Endodermal cell (in vitro differentiated cells): ENCODE measurements at regions not wholly inside any gene's neighbourhood (a gene's known extent, or its start where the extent isn't known, plus 50 kb on each side); places are given as distances from the start of the nearest gene placed in this dataset.

Experiments used
- DNase-seq: peaks from one replicate; pipeline ENCODE4 v3.0.0-alpha.2; 2017
- H3K27ac ChIP-seq: 2 replicates; pipeline ENCODE4 v1.5.1; 2013; ENCODE audit warnings: mild to moderate bottlenecking, low read depth, low read length, moderate library complexity
- H3K27me3 ChIP-seq: 2 replicates; pipeline ENCODE4 v1.6.1; 2013; ENCODE audit warnings: mild to moderate bottlenecking, low read length, moderate library complexity; ENCODE audit not compliant: insufficient read depth, control insufficient read depth, poor library complexity, severe bottlenecking
- H3K36me3 ChIP-seq: 2 replicates; pipeline ENCODE4 v1.7.0; 2013; ENCODE audit warnings: mild to moderate bottlenecking, low read length, moderate library complexity; ENCODE audit not compliant: control insufficient read depth, insufficient read depth
- H3K4me1 ChIP-seq: one replicate; pipeline ENCODE4 v1.7.0; 2013; ENCODE audit warnings: low read length; ENCODE audit not compliant: control insufficient read depth, insufficient read depth
- H3K4me3 ChIP-seq: 2 replicates; pipeline ENCODE4 v1.5.1; 2013; ENCODE audit warnings: mild to moderate bottlenecking, low read length, moderate library complexity
- H3K9ac ChIP-seq: 2 replicates; pipeline ENCODE4 v1.6.1; 2013; ENCODE audit warnings: mild to moderate bottlenecking, low read length, moderate library complexity; ENCODE audit not compliant: poor library complexity, severe bottlenecking; ENCODE audit errors: extremely low read depth
- H3K9me3 ChIP-seq: 2 replicates; pipeline ENCODE4 v1.6.1; 2013; ENCODE audit warnings: mild to moderate bottlenecking, low read length, moderate library complexity; ENCODE audit not compliant: control insufficient read depth
- H3K27ac Mint-ChIP-seq: 2 replicates; pipeline ENCODE4 v1.8.0; 2020; ENCODE audit warnings: mixed read lengths
- H3K27me3 Mint-ChIP-seq: 2 replicates; pipeline ENCODE4 v1.8.0; 2021; ENCODE audit warnings: mild to moderate bottlenecking, mixed read lengths; ENCODE audit not compliant: insufficient read depth
- H3K36me3 Mint-ChIP-seq: 2 replicates; pipeline ENCODE4 v1.8.0; 2020; ENCODE audit warnings: low read depth, mixed read lengths
- H3K4me1 Mint-ChIP-seq: 2 replicates; pipeline ENCODE4 v1.8.0; 2020; ENCODE audit warnings: mixed read lengths
- H3K4me3 Mint-ChIP-seq: 2 replicates; pipeline ENCODE4 v1.8.0; 2020; ENCODE audit warnings: mild to moderate bottlenecking, moderate library complexity, mixed read lengths
- H3K9me3 Mint-ChIP-seq: 2 replicates; pipeline ENCODE4 v1.8.0; 2020; ENCODE audit warnings: mild to moderate bottlenecking, mixed read lengths
- WGBS, 2 experiments: methylation state at CpG; one replicate each; pipeline versions ENCODE4 v1.1.5 to v1.1.7; 2013; ENCODE audit warnings: missing lambda C conversion rate in 2 of 2, mixed read lengths in 1 of 2; ENCODE audit not compliant: insufficient coverage in 1 of 2, insufficient read length in 1 of 2; 5-methylcytosine and 5-hydroxymethylcytosine counted together
- TF ChIP-seq, protein P1 (sequence below): fragments of 200-600 bp; sonication (generic); conservative IDR thresholded peaks from 2 replicates; pipeline ENCODE4 v1.5.0; 2021; ENCODE audit warnings: antibody characterized with exemption, mild to moderate bottlenecking

DNA sequence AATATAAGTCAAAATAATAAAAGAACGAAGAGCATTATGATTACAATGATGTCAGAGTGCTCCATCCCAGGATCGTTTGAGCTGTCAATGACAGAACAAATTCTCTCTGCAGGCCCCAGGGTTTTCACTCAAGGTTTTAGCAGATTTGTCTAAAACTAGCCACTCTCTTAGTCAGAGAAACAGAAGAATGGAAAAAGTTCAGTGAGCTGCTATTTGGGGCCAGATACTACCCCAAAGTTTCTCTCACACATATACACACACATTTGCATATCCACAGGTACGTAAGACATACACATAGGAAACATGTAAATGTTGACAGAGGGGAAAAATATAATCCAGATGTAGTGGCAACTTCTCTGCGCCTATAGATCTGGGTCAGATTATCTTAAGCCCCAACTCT lies 76.3 kb upstream of the SEMA6A start:
- H3K36me3 ChIP-seq: no peaks in the 10 kb centered on the region
- H3K4me1 Mint-ChIP-seq: peaks cover 43% of the 10 kb centered on the region
- no peak overlapping the region for H3K27ac Mint-ChIP-seq
- H3K4me3 Mint-ChIP-seq: no peak overlapping the region
- DNase-seq: no peak
- H3K9me3 ChIP-seq: no peaks in the 10 kb centered on the region
- H3K4me1 ChIP-seq: peaks cover 4% of the 10 kb centered on the region
- H3K4me3 ChIP-seq: no peak overlapping the region
- no peak overlapping the region for H3K9ac ChIP-seq
- no peaks in the 10 kb centered on the region for H3K36me3 Mint-ChIP-seq
- H3K27ac ChIP-seq: no peak overlapping the region
- H3K9me3 Mint-ChIP-seq: no peaks in the 10 kb centered on the region
- H3K27me3 ChIP-seq: no peaks in the 10 kb centered on the region
- WGBS, 2 experiments: 89 to 92% methylated on average over 4 of the region's 4 CpGs
- TF ChIP-seq, protein P1, sequence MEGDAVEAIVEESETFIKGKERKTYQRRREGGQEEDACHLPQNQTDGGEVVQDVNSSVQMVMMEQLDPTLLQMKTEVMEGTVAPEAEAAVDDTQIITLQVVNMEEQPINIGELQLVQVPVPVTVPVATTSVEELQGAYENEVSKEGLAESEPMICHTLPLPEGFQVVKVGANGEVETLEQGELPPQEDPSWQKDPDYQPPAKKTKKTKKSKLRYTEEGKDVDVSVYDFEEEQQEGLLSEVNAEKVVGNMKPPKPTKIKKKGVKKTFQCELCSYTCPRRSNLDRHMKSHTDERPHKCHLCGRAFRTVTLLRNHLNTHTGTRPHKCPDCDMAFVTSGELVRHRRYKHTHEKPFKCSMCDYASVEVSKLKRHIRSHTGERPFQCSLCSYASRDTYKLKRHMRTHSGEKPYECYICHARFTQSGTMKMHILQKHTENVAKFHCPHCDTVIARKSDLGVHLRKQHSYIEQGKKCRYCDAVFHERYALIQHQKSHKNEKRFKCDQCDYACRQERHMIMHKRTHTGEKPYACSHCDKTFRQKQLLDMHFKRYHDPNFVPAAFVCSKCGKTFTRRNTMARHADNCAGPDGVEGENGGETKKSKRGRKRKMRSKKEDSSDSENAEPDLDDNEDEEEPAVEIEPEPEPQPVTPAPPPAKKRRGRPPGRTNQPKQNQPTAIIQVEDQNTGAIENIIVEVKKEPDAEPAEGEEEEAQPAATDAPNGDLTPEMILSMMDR: no peak
- H3K27me3 Mint-ChIP-seq: no peaks in the 10 kb centered on the region

DNA sequence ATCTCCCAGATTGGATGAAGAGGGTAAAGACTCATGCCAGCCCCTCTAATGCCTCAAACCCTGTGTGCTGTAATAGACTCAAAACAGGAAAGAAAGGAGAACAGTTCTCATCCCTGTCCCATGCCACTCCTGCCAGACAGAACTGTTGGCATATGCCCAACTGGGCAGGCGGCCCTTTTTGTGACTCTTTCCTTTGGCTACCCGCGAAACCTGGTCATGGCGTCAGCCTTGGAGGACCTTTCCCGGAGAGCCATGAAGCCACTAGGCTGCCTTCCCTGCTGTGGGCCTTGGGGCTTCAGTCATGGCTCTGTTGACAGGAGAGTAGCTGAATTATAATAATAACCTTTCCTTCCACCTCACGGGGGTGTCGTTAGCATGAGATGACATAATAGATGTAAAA lies 75.9 kb upstream of the SEMA6A start:
- H3K27me3 ChIP-seq: no peaks in the 10 kb centered on the region

DNA sequence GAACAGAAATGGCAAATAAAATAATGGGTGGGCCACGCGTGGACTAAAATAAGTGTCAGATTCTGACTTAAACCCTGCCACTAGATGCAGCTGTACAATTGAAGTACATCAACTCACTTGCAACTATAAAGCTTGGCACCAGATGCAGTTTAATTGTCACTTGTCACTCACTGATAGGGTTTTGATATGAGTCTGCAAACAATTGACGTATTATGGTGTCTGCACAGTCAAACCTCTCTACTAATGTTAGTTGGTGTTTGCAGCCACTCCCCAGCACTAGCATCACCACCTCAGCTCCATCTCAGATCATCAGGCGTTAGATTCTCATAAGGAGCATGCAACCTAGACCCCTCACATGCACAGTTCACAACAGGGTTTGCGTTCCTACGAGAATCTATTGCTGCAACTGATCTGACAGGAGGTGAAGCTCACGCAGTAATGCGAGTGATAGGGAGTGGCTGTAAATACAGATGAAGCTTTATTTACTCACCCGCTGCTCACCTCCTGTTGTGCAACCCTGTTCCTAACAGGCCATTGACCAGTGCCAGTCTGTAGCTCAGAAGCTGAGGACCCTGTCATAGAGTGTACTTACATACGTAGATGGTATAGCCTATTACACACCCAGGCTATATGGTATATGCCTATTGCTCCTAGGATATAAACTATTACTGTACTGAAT lies 72.1 kb upstream of the SEMA6A start:
- TF ChIP-seq, protein P1: no peak
- no peaks in the 10 kb centered on the region for H3K36me3 ChIP-seq
- H3K4me3 ChIP-seq: no peak overlapping the region
- no peaks in the 10 kb centered on the region for H3K4me1 ChIP-seq
- Mint-ChIP-seq H3K27ac (no peak overlapping the region), H3K4me3 (no peak overlapping the region), H3K9me3 (no peaks in the 10 kb centered on the region), H3K36me3 (no peaks in the 10 kb centered on the region), H3K27me3 (no peaks in the 10 kb centered on the region), H3K4me1 (peaks cover 10% of the 10 kb centered on the region)
- WGBS, 2 experiments: 94 to 95% methylated on average over 6 to 10 of the region's 10 CpGs
- no peak overlapping the region for H3K27ac ChIP-seq
- no peaks in the 10 kb centered on the region for H3K9me3 ChIP-seq
- DNase-seq: no peak
- no peak overlapping the region for H3K9ac ChIP-seq
- no peaks in the 10 kb centered on the region for H3K27me3 ChIP-seq

More for the DNA sequence above, 75.9 kb upstream of the SEMA6A start:
- Histone ChIP-seq H3K36me3 (no peaks in the 10 kb centered on the region), H3K9me3 (no peaks in the 10 kb centered on the region), H3K4me1 (peaks cover 4% of the 10 kb centered on the region), H3K9ac (no peak overlapping the region), H3K27ac (no peak overlapping the region), H3K4me3 (no peak overlapping the region)
- no peaks in the 10 kb centered on the region for H3K27me3 Mint-ChIP-seq
- TF ChIP-seq, protein P1: no peak
- no peaks in the 10 kb centered on the region for H3K36me3 Mint-ChIP-seq
- H3K4me1 Mint-ChIP-seq: peaks cover 41% of the 10 kb centered on the region
- H3K4me3 Mint-ChIP-seq: no peak overlapping the region
- no peak for DNase-seq
- WGBS, 2 experiments: 95 to 100% methylated on average over 1 to 5 of the region's 7 CpGs
- no peak overlapping the region for H3K27ac Mint-ChIP-seq
- no peaks in the 10 kb centered on the region for H3K9me3 Mint-ChIP-seq
